ENCODE measurements at regions not wholly inside any gene's neighbourhood (a gene's known extent, or its start where the extent isn't known, plus 50 kb on each side); places are given as distances from the start of the nearest gene placed in this dataset.

GRCh38 chr6:159494586-159494972, 198.5 kb downstream of the SOD2 start:
- TF ChIP-seq, protein P1, sequence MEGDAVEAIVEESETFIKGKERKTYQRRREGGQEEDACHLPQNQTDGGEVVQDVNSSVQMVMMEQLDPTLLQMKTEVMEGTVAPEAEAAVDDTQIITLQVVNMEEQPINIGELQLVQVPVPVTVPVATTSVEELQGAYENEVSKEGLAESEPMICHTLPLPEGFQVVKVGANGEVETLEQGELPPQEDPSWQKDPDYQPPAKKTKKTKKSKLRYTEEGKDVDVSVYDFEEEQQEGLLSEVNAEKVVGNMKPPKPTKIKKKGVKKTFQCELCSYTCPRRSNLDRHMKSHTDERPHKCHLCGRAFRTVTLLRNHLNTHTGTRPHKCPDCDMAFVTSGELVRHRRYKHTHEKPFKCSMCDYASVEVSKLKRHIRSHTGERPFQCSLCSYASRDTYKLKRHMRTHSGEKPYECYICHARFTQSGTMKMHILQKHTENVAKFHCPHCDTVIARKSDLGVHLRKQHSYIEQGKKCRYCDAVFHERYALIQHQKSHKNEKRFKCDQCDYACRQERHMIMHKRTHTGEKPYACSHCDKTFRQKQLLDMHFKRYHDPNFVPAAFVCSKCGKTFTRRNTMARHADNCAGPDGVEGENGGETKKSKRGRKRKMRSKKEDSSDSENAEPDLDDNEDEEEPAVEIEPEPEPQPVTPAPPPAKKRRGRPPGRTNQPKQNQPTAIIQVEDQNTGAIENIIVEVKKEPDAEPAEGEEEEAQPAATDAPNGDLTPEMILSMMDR (IDR thresholded peaks at IDR 0.05), result no peak
- TF ChIP-seq EZH2 (IDR thresholded peaks at IDR 0.05; ENCODE audit: borderline replicate concordance, insufficient read depth, low read depth, low read length, poor library complexity, severe bottlenecking), result no peak

All from B cell (primary cell).